IPS DF 6.9 (cell line): ENCODE measurements at regions not wholly inside any gene's neighbourhood (a gene's known extent, or its start where the extent isn't known, plus 50 kb on each side); places are given as distances from the start of the nearest gene placed in this dataset.

Source experiments
- DNase-seq: peaks from one replicate; pipeline ENCODE4 v3.0.0-alpha.2; 2013; ENCODE audit warnings: low read depth, low spot score
- H3K27ac ChIP-seq: one replicate; pipeline ENCODE4 v1.5.1; 2013; ENCODE audit warnings: low read length, control low read depth
- H3K27me3 ChIP-seq: 2 replicates; pipeline ENCODE4 v1.6.1; 2013; ENCODE audit warnings: mild to moderate bottlenecking, low read length; ENCODE audit not compliant: control insufficient read depth, insufficient read depth
- H3K36me3 ChIP-seq: 2 replicates; pipeline ENCODE4 v1.6.1; 2013; ENCODE audit warnings: low read length; ENCODE audit not compliant: control insufficient read depth, insufficient read depth
- H3K4me1 ChIP-seq: 2 replicates; pipeline ENCODE4 v1.6.1; 2013; ENCODE audit warnings: low read length; ENCODE audit not compliant: control insufficient read depth, insufficient read depth
- H3K4me3 ChIP-seq: 2 replicates; pipeline ENCODE4 v1.5.1; 2013; ENCODE audit warnings: mild to moderate bottlenecking, low read length
- H3K9me3 ChIP-seq: 2 replicates; pipeline ENCODE4 v1.6.1; 2013; ENCODE audit warnings: low read length, inconsistent platforms; ENCODE audit not compliant: control insufficient read depth, insufficient read depth
- WGBS: extraction: QIAGEN DNeasy Blood & Tissue Kit; methylation state at CpG from one replicate; pipeline ENCODE4 v1.1.7; 2013; ENCODE audit warnings: mixed read lengths, missing lambda C conversion rate; ENCODE audit not compliant: insufficient read length, insufficient coverage; 5-methylcytosine and 5-hydroxymethylcytosine counted together

DNA sequence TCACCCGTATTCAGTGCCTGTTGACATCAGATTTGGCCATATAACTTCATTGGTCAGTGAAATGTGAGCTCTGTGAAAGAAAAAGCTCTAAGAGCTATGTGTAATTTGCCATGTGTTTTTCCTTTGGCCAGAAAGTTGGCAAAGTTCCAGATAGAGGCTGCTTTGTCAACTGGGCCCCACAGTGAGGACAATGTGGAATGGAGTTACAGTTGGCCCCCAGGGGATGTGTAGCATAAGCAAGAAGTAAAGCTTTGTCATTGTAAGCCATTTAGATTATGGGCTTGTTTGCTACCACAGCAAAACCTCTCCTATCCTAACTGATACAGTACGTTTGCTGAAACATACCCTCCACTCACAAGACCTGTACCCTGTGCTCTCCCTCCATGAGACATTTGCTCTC is 119.1 kb upstream of the HABP2 start:
- H3K9me3 ChIP-seq, result no peaks in the 10 kb centered on the region
- H3K4me1 ChIP-seq, result no peaks in the 10 kb centered on the region
- no peaks in the 10 kb centered on the region for H3K36me3 ChIP-seq
- no peak for DNase-seq
- WGBS, result no CpG with 5 or more reads among the region's 2 CpGs
- H3K27me3 ChIP-seq, result no peaks in the 10 kb centered on the region
- no peak overlapping the region for H3K27ac ChIP-seq
- no peak overlapping the region for H3K4me3 ChIP-seq

DNA sequence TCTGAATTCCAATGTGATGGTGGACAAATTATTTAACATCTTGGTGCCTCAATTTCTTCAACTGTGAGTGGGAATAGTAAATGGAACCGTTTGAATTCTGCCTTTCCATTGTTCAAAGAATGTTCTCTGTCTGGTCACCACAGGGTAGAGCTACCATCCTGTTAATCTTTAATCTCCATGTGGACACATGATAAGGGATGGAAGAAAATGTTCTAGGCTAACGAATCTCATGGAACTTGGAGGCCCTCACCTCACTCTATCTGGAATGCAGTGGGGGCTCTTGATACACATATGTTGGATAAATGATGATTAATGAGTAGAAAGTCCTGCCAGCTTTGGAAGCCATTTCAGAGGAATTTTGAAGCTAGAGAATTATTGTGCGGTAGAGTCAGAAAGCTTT is 118.5 kb upstream of the HABP2 start:
- Histone ChIP-seq H3K27ac (no peak overlapping the region), H3K36me3 (no peaks in the 10 kb centered on the region), H3K4me1 (no peaks in the 10 kb centered on the region), H3K4me3 (no peak overlapping the region), H3K27me3 (no peaks in the 10 kb centered on the region), H3K9me3 (no peaks in the 10 kb centered on the region)
- WGBS, result no CpG with 5 or more reads among the region's 3 CpGs
- DNase-seq, result no peak

DNA sequence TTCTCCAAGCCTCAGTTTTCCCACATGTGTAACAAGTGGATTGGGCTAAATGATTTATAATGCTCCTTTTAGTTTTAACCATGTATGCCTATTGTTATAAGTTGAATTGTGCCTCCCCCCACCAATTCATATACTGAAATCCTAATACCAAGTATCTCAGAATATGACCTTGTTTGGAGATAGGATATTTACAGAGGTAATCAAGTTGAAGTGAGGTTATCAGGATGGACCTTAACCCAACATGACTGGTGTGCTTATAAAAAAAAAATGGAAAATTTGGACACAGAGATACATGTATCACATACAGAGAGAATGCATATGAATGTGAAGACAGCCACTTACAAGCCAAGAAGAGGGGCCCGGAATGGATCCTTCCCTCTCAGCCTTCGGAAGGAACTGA is 117.9 kb upstream of the HABP2 start:
- Histone ChIP-seq H3K9me3 (no peaks in the 10 kb centered on the region), H3K4me1 (no peaks in the 10 kb centered on the region), H3K27ac (no peak overlapping the region), H3K27me3 (no peaks in the 10 kb centered on the region), H3K4me3 (no peak overlapping the region), H3K36me3 (no peaks in the 10 kb centered on the region)
- no CpG with 5 or more reads among the region's 2 CpGs for WGBS
- no peak for DNase-seq

DNA sequence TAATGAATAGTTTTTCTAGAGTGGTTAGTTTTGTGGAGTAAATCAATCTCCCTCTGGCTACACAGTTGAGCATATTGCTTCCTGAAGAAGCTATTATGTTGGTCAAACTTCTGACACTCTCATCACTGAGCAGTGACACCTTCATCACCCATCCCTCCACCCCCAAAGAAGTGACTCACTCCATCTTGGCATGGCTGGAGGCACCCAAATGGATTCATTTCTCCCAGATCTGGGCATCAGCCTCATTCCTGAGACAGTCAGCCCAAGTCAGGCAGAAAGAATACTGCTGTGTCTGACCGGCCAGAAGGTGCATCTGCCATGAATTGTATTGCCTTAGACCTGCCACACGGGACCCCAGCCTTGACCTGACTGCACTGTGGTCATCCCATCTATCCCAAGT is 117.0 kb upstream of the HABP2 start:
- WGBS, result no CpG with 5 or more reads among the region's 2 CpGs
- no peak overlapping the region for H3K27ac ChIP-seq
- no peak for DNase-seq
- H3K9me3 ChIP-seq, result no peaks in the 10 kb centered on the region
- no peaks in the 10 kb centered on the region for H3K4me1 ChIP-seq
- no peaks in the 10 kb centered on the region for H3K36me3 ChIP-seq
- H3K27me3 ChIP-seq, result no peaks in the 10 kb centered on the region
- no peak overlapping the region for H3K4me3 ChIP-seq

DNA sequence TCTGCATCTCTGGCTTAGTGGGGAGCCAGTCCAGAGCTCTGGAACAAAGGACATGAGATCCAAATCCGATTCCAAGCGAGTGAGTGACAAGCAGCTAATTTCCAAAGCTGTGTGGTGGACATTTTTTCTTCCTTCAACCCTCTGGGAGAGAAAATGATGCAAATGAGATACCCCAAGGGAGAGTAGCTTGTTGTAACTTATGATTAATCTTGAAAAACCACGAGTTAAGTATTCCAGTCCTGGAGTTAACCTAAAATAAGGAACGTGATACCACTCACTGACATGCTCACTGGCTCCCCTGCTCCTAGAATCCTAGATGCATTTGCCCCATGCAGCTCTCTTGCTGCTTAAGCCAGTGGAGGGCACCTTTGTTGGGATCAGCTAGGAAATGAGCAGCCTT is 116.0 kb upstream of the HABP2 start:
- Histone ChIP-seq H3K27ac (no peak overlapping the region), H3K4me3 (no peak overlapping the region), H3K4me1 (no peaks in the 10 kb centered on the region), H3K9me3 (no peaks in the 10 kb centered on the region), H3K36me3 (no peaks in the 10 kb centered on the region), H3K27me3 (no peaks in the 10 kb centered on the region)
- no CpG with 5 or more reads among the region's 4 CpGs for WGBS
- no peak for DNase-seq

DNA sequence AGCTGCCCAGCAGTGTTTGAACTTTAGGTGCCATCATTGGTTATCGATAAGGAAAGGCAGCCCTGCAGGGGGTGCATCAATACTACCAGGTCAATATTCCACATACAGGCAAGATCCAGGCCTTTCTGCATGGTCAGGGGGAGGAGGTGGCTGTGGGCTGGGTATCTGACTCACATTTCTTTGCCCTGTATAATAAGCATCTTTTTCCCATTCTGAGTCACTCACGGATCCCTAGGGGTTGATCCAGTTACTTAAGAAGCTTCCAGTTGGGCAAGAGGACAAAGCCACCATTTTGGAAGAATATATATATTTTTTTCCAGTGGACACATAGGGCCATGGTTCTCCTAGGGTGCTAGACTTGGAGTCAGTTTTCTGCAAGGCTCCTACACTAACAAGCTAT is 114.2 kb upstream of the HABP2 start:
- no peak for DNase-seq
- H3K4me3 ChIP-seq, result no peak overlapping the region

DNA sequence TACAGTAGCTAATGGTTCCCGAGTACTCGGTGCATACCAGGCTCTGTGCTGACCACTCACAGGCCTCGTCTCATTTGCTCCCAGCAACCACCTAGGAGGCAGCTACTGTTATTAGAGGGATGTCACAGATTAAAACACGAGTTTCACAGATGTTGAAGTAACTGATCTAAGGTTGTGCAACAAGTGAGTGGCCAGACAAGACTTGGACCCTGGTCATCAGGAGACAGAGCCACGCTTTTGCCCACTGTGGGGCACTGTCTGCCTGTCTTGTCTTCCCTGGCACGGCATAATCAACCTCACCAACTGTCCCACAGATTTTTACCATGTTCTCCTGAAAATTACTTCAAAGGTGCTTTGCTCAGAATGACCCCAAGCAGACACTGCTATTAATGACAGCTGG is 111.6 kb upstream of the HABP2 start:
- H3K27ac ChIP-seq, result no peak overlapping the region
- H3K9me3 ChIP-seq, result no peaks in the 10 kb centered on the region
- no peak overlapping the region for H3K4me3 ChIP-seq
- H3K27me3 ChIP-seq, result no peaks in the 10 kb centered on the region
- no CpG with 5 or more reads among the region's 6 CpGs for WGBS
- no peak for DNase-seq
- no peaks in the 10 kb centered on the region for H3K36me3 ChIP-seq
- no peaks in the 10 kb centered on the region for H3K4me1 ChIP-seq

More for the DNA sequence above, 114.2 kb upstream of the HABP2 start:
- no peaks in the 10 kb centered on the region for H3K9me3 ChIP-seq
- H3K4me1 ChIP-seq, result no peaks in the 10 kb centered on the region
- no peak overlapping the region for H3K27ac ChIP-seq
- no peaks in the 10 kb centered on the region for H3K36me3 ChIP-seq
- no peaks in the 10 kb centered on the region for H3K27me3 ChIP-seq
- WGBS, result no CpG with 5 or more reads among the region's 2 CpGs

DNA sequence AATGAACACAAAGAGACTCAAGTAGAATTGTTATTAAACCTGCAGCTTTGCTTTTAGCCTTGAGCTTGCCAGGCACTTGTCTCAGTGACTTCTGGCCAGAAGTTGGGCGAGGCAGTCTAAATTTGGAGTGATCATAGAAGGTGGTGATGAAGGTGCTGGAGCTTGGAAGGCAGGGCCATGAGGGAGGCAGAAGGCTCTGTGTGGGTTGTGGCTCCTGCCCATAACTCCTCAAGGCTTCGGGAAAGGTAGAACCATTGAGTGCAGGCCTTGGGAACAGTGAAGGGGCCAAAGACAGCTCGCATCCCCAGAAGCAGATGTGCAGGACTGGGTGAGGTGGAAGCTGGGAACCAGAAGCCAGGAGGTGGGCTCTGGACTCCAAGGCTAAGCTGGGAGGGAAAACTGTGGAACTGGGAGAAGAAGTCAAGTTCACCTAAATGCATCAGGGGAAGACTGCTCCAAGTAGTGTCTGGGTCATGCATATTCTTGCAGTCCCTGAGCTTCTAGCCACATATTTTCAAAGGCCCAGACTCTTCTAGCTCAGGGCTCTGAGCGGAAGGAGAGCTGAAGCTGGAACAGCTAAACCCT is 111.1 kb upstream of the HABP2 start:
- H3K27me3 ChIP-seq, result no peaks in the 10 kb centered on the region
- H3K27ac ChIP-seq, result no peak overlapping the region
- no peaks in the 10 kb centered on the region for H3K36me3 ChIP-seq
- WGBS, result no CpG with 5 or more reads among the region's 4 CpGs
- H3K4me1 ChIP-seq, result no peaks in the 10 kb centered on the region
- no peak for DNase-seq
- no peaks in the 10 kb centered on the region for H3K9me3 ChIP-seq
- no peak overlapping the region for H3K4me3 ChIP-seq

DNA sequence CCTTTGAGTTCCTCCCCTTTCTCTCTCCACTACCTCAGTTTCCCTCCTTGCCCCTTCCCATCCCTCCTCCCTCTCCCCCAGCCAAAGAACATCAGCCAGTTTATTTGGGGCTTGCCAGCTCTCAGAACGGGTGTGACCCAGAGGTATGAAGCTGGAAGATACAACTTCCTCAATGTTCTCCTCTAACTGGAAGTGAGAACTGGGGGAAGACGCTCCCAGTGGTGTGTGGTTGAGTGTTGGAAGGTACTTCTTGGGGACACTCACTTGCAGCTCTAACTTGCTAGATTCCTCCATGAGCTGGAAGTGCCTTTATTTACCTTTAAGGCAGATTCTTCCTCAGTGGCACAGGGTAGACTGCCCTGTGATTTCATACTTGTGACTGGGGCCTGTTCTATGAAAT is 110.5 kb upstream of the HABP2 start:
- no CpG with 5 or more reads among the region's 2 CpGs for WGBS
- Histone ChIP-seq H3K4me1 (no peaks in the 10 kb centered on the region), H3K4me3 (no peak overlapping the region), H3K9me3 (no peaks in the 10 kb centered on the region), H3K27me3 (no peaks in the 10 kb centered on the region), H3K27ac (no peak overlapping the region), H3K36me3 (no peaks in the 10 kb centered on the region)
- DNase-seq, result no peak

DNA sequence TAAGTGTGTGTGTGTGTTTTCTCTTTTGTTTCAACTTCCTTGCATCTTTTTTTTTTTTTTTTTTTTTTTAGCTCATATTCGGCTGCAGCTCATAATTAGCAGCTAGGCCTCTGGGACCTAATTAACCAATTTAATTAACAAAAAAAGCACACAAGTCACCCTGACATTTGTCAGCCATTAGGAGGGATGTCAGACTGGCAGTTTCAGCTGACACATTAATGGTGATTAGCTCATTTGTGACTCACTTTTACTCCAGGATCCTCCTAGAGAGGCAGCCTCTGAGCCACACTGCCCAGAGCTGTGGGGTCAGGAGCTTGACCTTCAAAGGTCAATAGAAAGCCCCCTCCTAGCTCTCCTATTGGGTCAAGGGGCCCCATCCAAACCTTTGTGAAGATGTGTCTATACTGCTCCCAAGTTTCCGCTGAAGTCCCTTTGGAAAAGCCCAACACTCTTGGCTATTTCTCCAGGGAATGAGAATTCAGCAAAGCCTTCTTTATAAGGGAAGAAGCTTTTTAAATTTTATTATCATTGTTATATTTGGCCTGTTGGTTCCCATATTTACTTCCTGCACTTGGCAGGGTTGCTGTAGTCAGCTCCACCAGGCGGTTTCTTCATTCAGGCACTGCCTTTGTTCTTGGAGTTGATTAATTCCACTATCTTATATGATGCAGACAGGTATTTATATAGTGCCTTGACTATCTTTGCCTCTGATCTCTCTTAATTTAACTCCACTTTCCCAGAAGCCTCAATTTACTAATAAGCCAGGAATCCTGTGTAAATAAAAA is 109.5 kb upstream of the HABP2 start:
- Histone ChIP-seq H3K4me3 (no peak overlapping the region), H3K4me1 (no peaks in the 10 kb centered on the region), H3K27ac (no peak overlapping the region), H3K36me3 (no peaks in the 10 kb centered on the region), H3K9me3 (no peaks in the 10 kb centered on the region), H3K27me3 (no peaks in the 10 kb centered on the region)
- no peak for DNase-seq
- WGBS, result no CpG with 5 or more reads among the region's 3 CpGs
